ENCODE measurements at regions not wholly inside any gene's neighbourhood (a gene's known extent, or its start where the extent isn't known, plus 50 kb on each side); places are given as distances from the start of the nearest gene placed in this dataset.
A peak's percentile ranks its signal among the peaks of the same experiment; 100 is the strongest.

DNA sequence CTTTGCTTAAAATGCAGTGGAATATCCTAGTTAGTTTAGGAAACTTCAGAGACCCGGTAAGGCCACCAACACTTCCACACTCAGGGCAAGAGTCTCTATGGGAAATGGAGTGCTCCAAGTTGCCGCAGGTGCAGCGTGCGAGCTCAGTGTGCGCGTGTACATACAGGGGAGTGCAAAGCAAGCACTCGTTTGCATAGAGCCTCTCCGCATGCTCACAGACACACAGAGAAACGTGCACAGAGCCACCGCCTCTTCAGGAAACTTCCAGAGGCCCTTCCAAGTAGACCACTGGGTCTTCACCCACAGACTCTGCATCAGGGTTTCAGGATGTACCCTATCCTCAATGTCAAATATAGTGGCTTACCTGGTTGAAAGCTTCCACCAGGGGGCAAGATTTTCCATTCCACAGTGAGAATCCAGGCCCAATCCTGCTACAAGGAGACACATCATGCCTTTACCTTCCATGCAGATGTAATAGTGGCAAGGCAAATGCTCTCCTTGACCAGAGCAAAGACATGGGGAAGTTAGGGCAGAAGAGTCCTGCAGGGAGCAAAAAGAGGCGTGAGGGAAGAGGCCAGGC lies 513.0 kb upstream of the MYT1L start:
- Mint-ChIP-seq H3K4me1 (no peaks in the 10 kb centered on the region), H3K9me3 (peaks cover 8% of the 10 kb centered on the region), H3K4me3 (no peak overlapping the region), H3K27ac (no peak overlapping the region), H3K27me3 (ENCODE audit: insufficient read depth) (peaks cover 2% of the 10 kb centered on the region), H3K36me3 (ENCODE audit: low read depth) (no peaks in the 10 kb centered on the region)
- H3K27ac ChIP-seq (ENCODE audit: low read depth, low read length): no peak overlapping the region
- no peaks in the 10 kb centered on the region for H3K36me3 ChIP-seq (ENCODE audit: control insufficient read depth, insufficient read depth, low read length)
- no peak overlapping the region for H3K4me3 ChIP-seq (ENCODE audit: low read length)
- TF ChIP-seq, protein P1, sequence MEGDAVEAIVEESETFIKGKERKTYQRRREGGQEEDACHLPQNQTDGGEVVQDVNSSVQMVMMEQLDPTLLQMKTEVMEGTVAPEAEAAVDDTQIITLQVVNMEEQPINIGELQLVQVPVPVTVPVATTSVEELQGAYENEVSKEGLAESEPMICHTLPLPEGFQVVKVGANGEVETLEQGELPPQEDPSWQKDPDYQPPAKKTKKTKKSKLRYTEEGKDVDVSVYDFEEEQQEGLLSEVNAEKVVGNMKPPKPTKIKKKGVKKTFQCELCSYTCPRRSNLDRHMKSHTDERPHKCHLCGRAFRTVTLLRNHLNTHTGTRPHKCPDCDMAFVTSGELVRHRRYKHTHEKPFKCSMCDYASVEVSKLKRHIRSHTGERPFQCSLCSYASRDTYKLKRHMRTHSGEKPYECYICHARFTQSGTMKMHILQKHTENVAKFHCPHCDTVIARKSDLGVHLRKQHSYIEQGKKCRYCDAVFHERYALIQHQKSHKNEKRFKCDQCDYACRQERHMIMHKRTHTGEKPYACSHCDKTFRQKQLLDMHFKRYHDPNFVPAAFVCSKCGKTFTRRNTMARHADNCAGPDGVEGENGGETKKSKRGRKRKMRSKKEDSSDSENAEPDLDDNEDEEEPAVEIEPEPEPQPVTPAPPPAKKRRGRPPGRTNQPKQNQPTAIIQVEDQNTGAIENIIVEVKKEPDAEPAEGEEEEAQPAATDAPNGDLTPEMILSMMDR (conservative IDR thresholded peaks at IDR 0.05): peak; percentile 74
- no peaks in the 10 kb centered on the region for H3K4me1 ChIP-seq (ENCODE audit: control insufficient read depth, insufficient read depth, low read length)
- no peak overlapping the region for H3K9ac ChIP-seq (ENCODE audit: extremely low read depth, low read length, poor library complexity, severe bottlenecking)
- peaks cover 6% of the 10 kb centered on the region for H3K9me3 ChIP-seq (ENCODE audit: control insufficient read depth, low read length)
- DNase-seq: peak; percentile 69
- WGBS, 2 experiments (ENCODE audit: insufficient coverage in 1 of 2, insufficient read length in 1 of 2): 90 to 100% methylated on average over 10 to 11 of the region's 11 CpGs
- no peaks in the 10 kb centered on the region for H3K27me3 ChIP-seq (ENCODE audit: control insufficient read depth, insufficient read depth, low read length, poor library complexity, severe bottlenecking)

DNA sequence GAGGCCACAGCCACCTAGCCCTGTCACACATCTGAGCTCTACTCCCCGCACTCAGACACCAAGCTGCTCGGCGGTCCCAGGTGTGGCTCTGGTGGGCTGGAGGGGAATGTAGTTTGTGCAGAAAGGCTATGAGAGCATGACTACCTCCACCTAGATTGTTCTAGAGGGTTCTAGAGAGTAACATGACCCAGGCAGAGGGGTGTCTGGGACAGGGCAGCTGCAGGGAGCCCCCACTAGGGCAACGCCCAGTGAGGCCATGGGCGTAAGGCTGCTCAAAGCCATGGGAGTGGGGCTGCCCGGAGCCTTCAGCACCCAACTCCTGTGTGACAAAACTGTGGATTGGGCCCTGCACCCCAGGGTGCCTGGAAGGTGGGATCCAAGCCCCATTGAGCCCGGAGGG lies 511.4 kb upstream of the MYT1L start:
- peaks cover 4% of the 10 kb centered on the region for H3K27me3 Mint-ChIP-seq (ENCODE audit: insufficient read depth)
- H3K9me3 ChIP-seq (ENCODE audit: control insufficient read depth, low read length): peaks cover 6% of the 10 kb centered on the region
- WGBS, 2 experiments (ENCODE audit: insufficient coverage in 1 of 2, insufficient read length in 1 of 2): 91 to 100% methylated on average over 3 to 7 of the region's 7 CpGs
- H3K27me3 ChIP-seq (ENCODE audit: control insufficient read depth, insufficient read depth, low read length, poor library complexity, severe bottlenecking): no peaks in the 10 kb centered on the region
- no peaks in the 10 kb centered on the region for H3K4me1 Mint-ChIP-seq
- H3K4me3 ChIP-seq (ENCODE audit: low read length): no peak overlapping the region
- H3K36me3 ChIP-seq (ENCODE audit: control insufficient read depth, insufficient read depth, low read length): no peaks in the 10 kb centered on the region
- TF ChIP-seq, protein P1 (conservative IDR thresholded peaks at IDR 0.05): no peak
- H3K27ac ChIP-seq (ENCODE audit: low read depth, low read length): no peak overlapping the region
- DNase-seq: no peak
- no peak overlapping the region for H3K27ac Mint-ChIP-seq
- no peak overlapping the region for H3K9ac ChIP-seq (ENCODE audit: extremely low read depth, low read length, poor library complexity, severe bottlenecking)
- H3K36me3 Mint-ChIP-seq (ENCODE audit: low read depth): no peaks in the 10 kb centered on the region
- H3K4me1 ChIP-seq (ENCODE audit: control insufficient read depth, insufficient read depth, low read length): no peaks in the 10 kb centered on the region
- H3K4me3 Mint-ChIP-seq: no peak overlapping the region
- H3K9me3 Mint-ChIP-seq: peaks cover 8% of the 10 kb centered on the region

DNA sequence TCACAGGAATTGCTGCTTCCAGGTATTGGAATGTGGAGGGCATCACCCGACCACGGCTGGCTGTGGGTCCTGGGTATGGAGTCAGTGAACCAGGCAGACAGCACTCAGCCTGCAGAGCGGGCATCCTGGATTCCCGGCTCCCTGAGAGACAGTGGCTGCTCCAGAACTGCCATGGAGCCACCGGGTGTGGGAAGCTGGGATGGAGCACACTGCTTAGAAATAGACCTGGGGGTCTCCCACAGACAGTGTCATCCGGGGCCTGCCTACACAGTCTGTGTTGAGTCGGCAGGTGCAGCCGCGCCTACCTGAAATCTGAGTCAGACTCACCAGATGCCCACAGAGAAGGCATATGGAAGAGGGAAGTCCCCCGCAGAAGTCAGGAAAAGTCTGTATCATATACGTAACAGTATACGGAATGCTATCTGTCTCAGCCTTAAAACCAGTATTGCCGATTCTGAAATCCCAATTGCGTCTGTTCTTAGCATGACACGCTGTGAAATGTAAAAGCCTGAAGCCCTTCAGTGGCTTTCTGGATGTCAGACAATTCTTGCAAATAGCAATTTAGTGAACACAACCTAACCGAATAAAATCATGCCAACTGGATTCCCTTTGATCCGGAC lies 509.7 kb upstream of the MYT1L start:
- WGBS, 2 experiments (ENCODE audit: insufficient coverage in 1 of 2, insufficient read length in 1 of 2): 93 to 97% methylated on average over 15 to 17 of the region's 17 CpGs
- TF ChIP-seq, protein P1 (conservative IDR thresholded peaks at IDR 0.05): no peak
- H3K27ac Mint-ChIP-seq: no peak overlapping the region
- no peak for DNase-seq
- Histone ChIP-seq H3K27me3 (ENCODE audit: control insufficient read depth, insufficient read depth, low read length, poor library complexity, severe bottlenecking) (no peaks in the 10 kb centered on the region), H3K27ac (ENCODE audit: low read depth, low read length) (no peak overlapping the region), H3K9ac (ENCODE audit: extremely low read depth, low read length, poor library complexity, severe bottlenecking) (no peak overlapping the region), H3K4me1 (ENCODE audit: control insufficient read depth, insufficient read depth, low read length) (no peaks in the 10 kb centered on the region), H3K9me3 (ENCODE audit: control insufficient read depth, low read length) (peaks cover 6% of the 10 kb centered on the region), H3K36me3 (ENCODE audit: control insufficient read depth, insufficient read depth, low read length) (no peaks in the 10 kb centered on the region), H3K4me3 (ENCODE audit: low read length) (no peak overlapping the region)
- no peaks in the 10 kb centered on the region for H3K4me1 Mint-ChIP-seq
- H3K4me3 Mint-ChIP-seq: no peak overlapping the region
- H3K36me3 Mint-ChIP-seq (ENCODE audit: low read depth): no peaks in the 10 kb centered on the region
- H3K9me3 Mint-ChIP-seq: peaks cover 6% of the 10 kb centered on the region
- peaks cover 2% of the 10 kb centered on the region for H3K27me3 Mint-ChIP-seq (ENCODE audit: insufficient read depth)
